Calu3 (cell line): ENCODE measurements at regions not wholly inside any gene's neighbourhood (a gene's known extent, or its start where the extent isn't known, plus 50 kb on each side); places are given as distances from the start of the nearest gene placed in this dataset.

ENCODE experiments used
- BruUV-seq: library from RNA; stranded (reverse); fragments of 400-500 nt; replicated peaks from 2 replicates; lab custom pipeline; 2021; lab: Mats Ljungman, UMichigan
- CTCF ChIA-PET: fragments of 300-600 bp; sonication (Branson Sonifier 250); formaldehyde crosslinking; loops from one replicate; lab custom pipeline; 2022; ENCODE audit warnings: antibody characterized with exemption; lab: Charles Lee
- DNase-seq: peaks from one replicate; pipeline ENCODE4 v3.0.0; 2022
- H3K27ac Mint-ChIP-seq: one replicate; pipeline ENCODE4 v1.8.0; 2022; ENCODE audit warnings: mixed read lengths; ENCODE audit not compliant: unreplicated experiment
- H3K27me3 Mint-ChIP-seq: one replicate; pipeline ENCODE4 v1.8.0; 2022; ENCODE audit warnings: mixed read lengths; ENCODE audit not compliant: unreplicated experiment
- H3K36me3 Mint-ChIP-seq: one replicate; pipeline ENCODE4 v1.8.0; 2022; ENCODE audit warnings: mild to moderate bottlenecking, moderate library complexity, mixed read lengths; ENCODE audit not compliant: insufficient read depth, unreplicated experiment
- H3K4me1 Mint-ChIP-seq: one replicate; pipeline ENCODE4 v1.8.0; 2022; ENCODE audit warnings: mild to moderate bottlenecking, low read depth, mixed read lengths; ENCODE audit not compliant: unreplicated experiment
- H3K4me3 Mint-ChIP-seq: one replicate; pipeline ENCODE4 v1.8.0; 2022; ENCODE audit warnings: mild to moderate bottlenecking, low read depth, moderate library complexity, mixed read lengths; ENCODE audit not compliant: unreplicated experiment
- H3K9me3 Mint-ChIP-seq: one replicate; pipeline ENCODE4 v1.8.0; 2022; ENCODE audit warnings: low read depth, mixed read lengths; ENCODE audit not compliant: unreplicated experiment
- CTCF ChIP-seq: fragments of 200-600 bp; IDR thresholded peaks from one replicate; pipeline ENCODE4 v1.8.0; 2022; ENCODE audit warnings: antibody characterized with exemption; ENCODE audit not compliant: unreplicated experiment
- intact Hi-C: fragments of 100-400 bp; cut with micrococcal nuclease; formaldehyde crosslinking; loops from one replicate; pipeline ENCODE4 v1.10.0; 2022; ENCODE audit not compliant: unreplicated experiment

GRCh38 chr4:179836179-179837075 is 2394.2 kb upstream of the AGA start:
- no peak for DNase-seq
- no peak overlapping the region for H3K4me3 Mint-ChIP-seq
- CTCF ChIA-PET = no interaction called here
- TF ChIP-seq CTCF = no peak
- intact Hi-C loops = no loop called here
- no peaks in the 10 kb centered on the region for H3K27me3 Mint-ChIP-seq
- H3K4me1 Mint-ChIP-seq = no peaks in the 10 kb centered on the region
- no peaks in the 10 kb centered on the region for H3K9me3 Mint-ChIP-seq
- no TSS peak for BruUV-seq
- no peak overlapping the region for H3K27ac Mint-ChIP-seq
- peaks cover 5% of the 10 kb centered on the region for H3K36me3 Mint-ChIP-seq

GRCh38 chr4:179843370-179843769 is 2399.8 kb upstream of the TENM3 start:
- intact Hi-C loops = no loop called here
- CTCF ChIA-PET = no interaction called here
- no peak for TF ChIP-seq CTCF
- H3K4me3 Mint-ChIP-seq = no peak overlapping the region
- no peaks in the 10 kb centered on the region for H3K4me1 Mint-ChIP-seq
- H3K9me3 Mint-ChIP-seq = no peaks in the 10 kb centered on the region
- H3K27me3 Mint-ChIP-seq = no peaks in the 10 kb centered on the region
- DNase-seq = no peak
- no peak overlapping the region for H3K27ac Mint-ChIP-seq
- no TSS peak for BruUV-seq
- H3K36me3 Mint-ChIP-seq = no peaks in the 10 kb centered on the region

GRCh38 chr4:179855469-179855868 is 2387.7 kb upstream of the TENM3 start:
- Mint-ChIP-seq H3K27me3 (no peaks in the 10 kb centered on the region), H3K36me3 (no peaks in the 10 kb centered on the region), H3K4me3 (no peak overlapping the region), H3K4me1 (no peaks in the 10 kb centered on the region), H3K9me3 (peaks cover 2% of the 10 kb centered on the region), H3K27ac (no peak overlapping the region)
- BruUV-seq = no TSS peak
- TF ChIP-seq CTCF = no peak
- CTCF ChIA-PET = no interaction called here
- DNase-seq = no peak
- intact Hi-C loops = no loop called here

GRCh38 chr4:179858221-179858620 is 2385.0 kb upstream of the TENM3 start:
- CTCF ChIA-PET = no interaction called here
- Mint-ChIP-seq H3K9me3 (peaks cover 2% of the 10 kb centered on the region), H3K4me1 (no peaks in the 10 kb centered on the region), H3K27ac (no peak overlapping the region), H3K4me3 (no peak overlapping the region), H3K36me3 (no peaks in the 10 kb centered on the region), H3K27me3 (no peaks in the 10 kb centered on the region)
- intact Hi-C loops = no loop called here
- TF ChIP-seq CTCF = no peak
- no peak for DNase-seq
- no TSS peak for BruUV-seq
